ENCODE measurements at regions not wholly inside any gene's neighbourhood (a gene's known extent, or its start where the extent isn't known, plus 50 kb on each side); places are given as distances from the start of the nearest gene placed in this dataset.
A peak's percentile ranks its signal among the peaks of the same experiment; 100 is the strongest.
"Not testable (repeated sequence)": the region's sequence is repeated elsewhere in the genome, so short reads cannot be mapped to it uniquely, and the experiment has no call there.

- H3K4me3 ChIP-seq (ENCODE audit: low read length) = no peak overlapping the region
- no peaks in the 10 kb centered on the region for H3K9me3 ChIP-seq (ENCODE audit: insufficient read depth, low read depth, low read length)
- peaks cover 12% of the 10 kb centered on the region; the same call in 1 of the 2 replicates for H3K27me3 ChIP-seq (ENCODE audit: insufficient read depth, low read length)
- H3K4me1 ChIP-seq (ENCODE audit: insufficient read depth, low read length) = peaks cover 14% of the 10 kb centered on the region
- no peak overlapping the region for H3K9ac ChIP-seq (ENCODE audit: low read depth, low read length)
- WGBS = 52% methylated on average over 3 of the region's 4 CpGs
- no peak overlapping the region for H3K27ac ChIP-seq (ENCODE audit: low read depth, low read length)
- no peaks in the 10 kb centered on the region for H3K36me3 ChIP-seq (ENCODE audit: insufficient read depth, low read length)
Measured at GRCh38 chr3:70631716-70632307, 319.4 kb upstream of the MDFIC2 start.

GRCh38 chr3:70621451-70621850, 309.0 kb upstream of the MDFIC2 start:
- Histone ChIP-seq H3K4me1 (ENCODE audit: insufficient read depth, low read length) (peaks cover 10% of the 10 kb centered on the region), H3K4me3 (ENCODE audit: low read length) (no peak overlapping the region), H3K9me3 (ENCODE audit: insufficient read depth, low read depth, low read length) (no peaks in the 10 kb centered on the region), H3K27me3 (ENCODE audit: insufficient read depth, low read length) (no peaks in the 10 kb centered on the region), H3K9ac (ENCODE audit: low read depth, low read length) (no peak overlapping the region), H3K36me3 (ENCODE audit: insufficient read depth, low read length) (no peaks in the 10 kb centered on the region), H3K27ac (ENCODE audit: low read depth, low read length) (no peak overlapping the region)
- WGBS = 100% methylated on average over 1 of the region's 1 CpG

- 86% methylated on average over 2 of the region's 2 CpGs for WGBS
- no peak overlapping the region for H3K4me3 ChIP-seq (ENCODE audit: low read length)
- H3K27ac ChIP-seq (ENCODE audit: low read depth, low read length) = no peak overlapping the region
- no peaks in the 10 kb centered on the region for H3K27me3 ChIP-seq (ENCODE audit: insufficient read depth, low read length)
- no peaks in the 10 kb centered on the region for H3K9me3 ChIP-seq (ENCODE audit: insufficient read depth, low read depth, low read length)
- H3K4me1 ChIP-seq (ENCODE audit: insufficient read depth, low read length) = peaks cover 15% of the 10 kb centered on the region
- H3K36me3 ChIP-seq (ENCODE audit: insufficient read depth, low read length) = no peaks in the 10 kb centered on the region
- H3K9ac ChIP-seq (ENCODE audit: low read depth, low read length) = no peak overlapping the region
Measured at GRCh38 chr3:70620956-70621355, 308.5 kb upstream of the MDFIC2 start.

GRCh38 chr3:70620367-70620766, 307.9 kb upstream of the MDFIC2 start:
- H3K27me3 ChIP-seq (ENCODE audit: insufficient read depth, low read length) = no peaks in the 10 kb centered on the region
- H3K27ac ChIP-seq (ENCODE audit: low read depth, low read length) = no peak overlapping the region
- H3K9ac ChIP-seq (ENCODE audit: low read depth, low read length) = no peak overlapping the region
- no peaks in the 10 kb centered on the region for H3K9me3 ChIP-seq (ENCODE audit: insufficient read depth, low read depth, low read length)
- no peaks in the 10 kb centered on the region for H3K36me3 ChIP-seq (ENCODE audit: insufficient read depth, low read length)
- 72% methylated on average over 2 of the region's 2 CpGs for WGBS
- no peak overlapping the region for H3K4me3 ChIP-seq (ENCODE audit: low read length)
- H3K4me1 ChIP-seq (ENCODE audit: insufficient read depth, low read length) = peaks cover 21% of the 10 kb centered on the region

GRCh38 chr3:70618151-70618550, 305.7 kb upstream of the MDFIC2 start:
- Histone ChIP-seq H3K27me3 (ENCODE audit: insufficient read depth, low read length) (no peaks in the 10 kb centered on the region), H3K36me3 (ENCODE audit: insufficient read depth, low read length) (no peaks in the 10 kb centered on the region), H3K27ac (ENCODE audit: low read depth, low read length) (no peak overlapping the region), H3K9me3 (ENCODE audit: insufficient read depth, low read depth, low read length) (no peaks in the 10 kb centered on the region), H3K4me1 (ENCODE audit: insufficient read depth, low read length) (peaks cover 30% of the 10 kb centered on the region), H3K9ac (ENCODE audit: low read depth, low read length) (no peak overlapping the region), H3K4me3 (ENCODE audit: low read length) (no peak overlapping the region)
- 100% methylated on average over 1 of the region's 1 CpG for WGBS

- peaks cover 30% of the 10 kb centered on the region for H3K4me1 ChIP-seq (ENCODE audit: insufficient read depth, low read length)
- H3K4me3 ChIP-seq (ENCODE audit: low read length); H3K27ac ChIP-seq (ENCODE audit: low read depth, low read length); H3K9me3 ChIP-seq (ENCODE audit: insufficient read depth, low read depth, low read length); H3K9ac ChIP-seq (ENCODE audit: low read depth, low read length); H3K36me3 ChIP-seq (ENCODE audit: insufficient read depth, low read length); H3K27me3 ChIP-seq (ENCODE audit: insufficient read depth, low read length): not testable (repeated sequence)
- WGBS = 96% methylated on average over 14 of the region's 14 CpGs
Measured at GRCh38 chr3:70617349-70617748, 304.9 kb upstream of the MDFIC2 start.

GRCh38 chr3:70615286-70615685, 302.8 kb upstream of the MDFIC2 start:
- peak overlapping the region; percentile 17; the same call in 1 of the 2 replicates for H3K4me3 ChIP-seq (ENCODE audit: low read length)
- 7% methylated on average over 1 of the region's 1 CpG for WGBS

GRCh38 chr3:70614111-70614510, 301.7 kb upstream of the MDFIC2 start:
- Histone ChIP-seq H3K9ac (ENCODE audit: low read depth, low read length) (no peak overlapping the region), H3K4me1 (ENCODE audit: insufficient read depth, low read length) (peaks cover 20% of the 10 kb centered on the region), H3K27ac (ENCODE audit: low read depth, low read length) (no peak overlapping the region; the same call in 1 of the 2 replicates), H3K36me3 (ENCODE audit: insufficient read depth, low read length) (no peaks in the 10 kb centered on the region), H3K4me3 (ENCODE audit: low read length) (no peak overlapping the region), H3K27me3 (ENCODE audit: insufficient read depth, low read length) (no peaks in the 10 kb centered on the region), H3K9me3 (ENCODE audit: insufficient read depth, low read depth, low read length) (no peaks in the 10 kb centered on the region)
- 95% methylated on average over 6 of the region's 6 CpGs for WGBS

More at GRCh38 chr3:70615286-70615685, 302.8 kb upstream of the MDFIC2 start:
- Histone ChIP-seq H3K27ac (ENCODE audit: low read depth, low read length) (peak overlapping the region; percentile 92), H3K27me3 (ENCODE audit: insufficient read depth, low read length) (no peaks in the 10 kb centered on the region), H3K4me1 (ENCODE audit: insufficient read depth, low read length) (peaks cover 23% of the 10 kb centered on the region), H3K9me3 (ENCODE audit: insufficient read depth, low read depth, low read length) (no peaks in the 10 kb centered on the region), H3K36me3 (ENCODE audit: insufficient read depth, low read length) (no peaks in the 10 kb centered on the region), H3K9ac (ENCODE audit: low read depth, low read length) (peak overlapping the region; percentile 36)

- H3K9ac ChIP-seq (ENCODE audit: low read depth, low read length) = no peak overlapping the region
- no peaks in the 10 kb centered on the region for H3K27me3 ChIP-seq (ENCODE audit: insufficient read depth, low read length)
- 94% methylated on average over 9 of the region's 11 CpGs for WGBS
- no peak overlapping the region for H3K27ac ChIP-seq (ENCODE audit: low read depth, low read length)
- no peaks in the 10 kb centered on the region for H3K36me3 ChIP-seq (ENCODE audit: insufficient read depth, low read length)
- H3K4me1 ChIP-seq (ENCODE audit: insufficient read depth, low read length) = peaks cover 20% of the 10 kb centered on the region
- no peak overlapping the region for H3K4me3 ChIP-seq (ENCODE audit: low read length)
- no peaks in the 10 kb centered on the region for H3K9me3 ChIP-seq (ENCODE audit: insufficient read depth, low read depth, low read length)
Measured at GRCh38 chr3:70612920-70613319, 300.5 kb upstream of the MDFIC2 start.

GRCh38 chr3:70611667-70612277, 299.3 kb upstream of the MDFIC2 start:
- not testable (repeated sequence) for H3K9me3 ChIP-seq (ENCODE audit: insufficient read depth, low read depth, low read length); H3K36me3 ChIP-seq (ENCODE audit: insufficient read depth, low read length); H3K27ac ChIP-seq (ENCODE audit: low read depth, low read length); H3K4me3 ChIP-seq (ENCODE audit: low read length); H3K27me3 ChIP-seq (ENCODE audit: insufficient read depth, low read length); H3K9ac ChIP-seq (ENCODE audit: low read depth, low read length)
- 97% methylated on average over 25 of the region's 25 CpGs for WGBS
- peaks cover 20% of the 10 kb centered on the region for H3K4me1 ChIP-seq (ENCODE audit: insufficient read depth, low read length)

GRCh38 chr3:70608434-70608833, 296.0 kb upstream of the MDFIC2 start:
- Histone ChIP-seq H3K27me3 (ENCODE audit: insufficient read depth, low read length) (no peaks in the 10 kb centered on the region), H3K9ac (ENCODE audit: low read depth, low read length) (no peak overlapping the region), H3K27ac (ENCODE audit: low read depth, low read length) (no peak overlapping the region), H3K4me3 (ENCODE audit: low read length) (no peak overlapping the region), H3K4me1 (ENCODE audit: insufficient read depth, low read length) (no peaks in the 10 kb centered on the region), H3K9me3 (ENCODE audit: insufficient read depth, low read depth, low read length) (no peaks in the 10 kb centered on the region), H3K36me3 (ENCODE audit: insufficient read depth, low read length) (no peaks in the 10 kb centered on the region)

GRCh38 chr3:70607469-70607868, 295.0 kb upstream of the MDFIC2 start:
- WGBS = 97% methylated on average over 4 of the region's 4 CpGs
- no peak overlapping the region for H3K4me3 ChIP-seq (ENCODE audit: low read length)
- no peaks in the 10 kb centered on the region for H3K9me3 ChIP-seq (ENCODE audit: insufficient read depth, low read depth, low read length)
- H3K4me1 ChIP-seq (ENCODE audit: insufficient read depth, low read length) = no peaks in the 10 kb centered on the region
- no peak overlapping the region for H3K27ac ChIP-seq (ENCODE audit: low read depth, low read length)
- H3K36me3 ChIP-seq (ENCODE audit: insufficient read depth, low read length) = no peaks in the 10 kb centered on the region
- H3K9ac ChIP-seq (ENCODE audit: low read depth, low read length) = no peak overlapping the region
- H3K27me3 ChIP-seq (ENCODE audit: insufficient read depth, low read length) = no peaks in the 10 kb centered on the region

All from HUES64 (cell line).